Stimulated activated naive CD8-positive, alpha-beta T cell treated with anti-CD3 and anti-CD28 coated beads, Interleukin-15, Interleukin-2, amounts not matched to agents 100 U/mL and 50 U/mL, for 24 hours (primary cell): ENCODE measurements at regions not wholly inside any gene's neighbourhood (a gene's known extent, or its start where the extent isn't known, plus 50 kb on each side); places are given as distances from the start of the nearest gene placed in this dataset.

ENCODE experiments used
- ATAC-seq: fragments of 150-1000 bp; cut with Tn5 transposase; one replicate; pipeline ENCODE4 v1.10.0; 2021
- DNase-seq: peaks from one replicate; pipeline ENCODE4 v3.0.0; 2021

DNA sequence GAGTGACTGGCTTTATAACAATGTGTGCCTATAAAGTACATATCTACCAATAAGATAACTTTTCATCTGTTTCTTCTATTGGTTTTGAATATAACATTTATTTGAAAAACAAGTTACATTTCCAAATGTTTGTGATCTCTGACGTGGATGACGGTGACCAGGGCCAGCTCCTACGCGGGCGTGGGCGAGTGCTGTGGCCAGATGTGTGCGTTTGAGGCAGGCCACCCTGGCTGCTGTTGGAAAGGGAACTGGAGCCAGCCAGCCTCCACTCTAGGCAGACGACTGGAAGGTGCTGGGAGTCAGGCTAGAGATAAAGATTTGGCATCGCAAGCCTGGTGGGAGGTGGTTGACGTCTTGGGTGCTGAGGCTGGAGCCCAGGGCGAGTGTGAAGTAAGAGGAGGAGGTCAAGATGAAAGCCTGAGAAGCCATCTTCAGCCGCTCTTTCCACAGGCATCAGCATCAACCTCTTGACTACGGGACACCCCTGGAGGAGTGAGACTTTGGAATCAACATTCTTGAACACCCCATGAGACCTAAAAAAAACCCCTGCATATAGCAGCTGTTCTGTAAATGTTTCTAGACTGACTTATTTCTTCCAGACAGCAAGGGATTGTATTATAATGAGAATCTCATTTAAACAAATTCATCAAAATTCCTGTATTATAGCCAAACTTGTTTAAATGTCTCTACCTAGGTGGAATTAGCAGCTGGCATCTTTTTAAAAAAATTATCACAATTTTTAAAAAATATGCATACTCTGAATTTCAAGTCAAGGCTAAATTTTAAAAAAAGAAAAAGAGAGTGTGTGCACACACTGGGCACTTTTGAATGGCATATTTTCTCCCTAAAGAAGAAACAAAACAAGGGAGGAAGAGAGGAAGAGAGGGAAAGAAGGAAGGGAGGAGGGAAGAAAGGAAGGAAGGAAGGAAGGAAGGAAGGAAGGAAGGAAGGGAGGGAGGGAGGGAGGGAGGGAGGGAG, 112.5 kb upstream of the SLC44A3 start:
- DNase-seq, result no peak
- no peak for ATAC-seq

DNA sequence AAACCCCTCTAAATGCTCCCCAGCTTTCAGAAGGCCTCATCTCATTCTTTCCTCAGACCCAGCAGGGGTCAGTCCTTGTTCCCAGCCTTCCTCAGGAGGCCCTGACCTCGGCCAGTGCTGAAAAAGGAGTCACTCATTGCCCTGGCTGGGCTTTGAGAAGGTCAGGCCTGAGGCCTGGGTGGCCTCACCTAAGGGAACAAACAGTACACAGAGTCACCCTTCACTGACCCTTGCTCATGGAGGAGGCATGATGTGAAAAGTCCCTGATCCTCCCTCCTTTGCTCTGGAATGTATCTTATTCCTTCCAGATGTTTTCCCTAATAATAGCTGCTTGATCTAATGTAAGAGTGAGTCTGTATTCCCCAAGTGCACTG, 117.7 kb upstream of the SLC44A3 start:
- DNase-seq (no peak), ATAC-seq (no peak)

DNA sequence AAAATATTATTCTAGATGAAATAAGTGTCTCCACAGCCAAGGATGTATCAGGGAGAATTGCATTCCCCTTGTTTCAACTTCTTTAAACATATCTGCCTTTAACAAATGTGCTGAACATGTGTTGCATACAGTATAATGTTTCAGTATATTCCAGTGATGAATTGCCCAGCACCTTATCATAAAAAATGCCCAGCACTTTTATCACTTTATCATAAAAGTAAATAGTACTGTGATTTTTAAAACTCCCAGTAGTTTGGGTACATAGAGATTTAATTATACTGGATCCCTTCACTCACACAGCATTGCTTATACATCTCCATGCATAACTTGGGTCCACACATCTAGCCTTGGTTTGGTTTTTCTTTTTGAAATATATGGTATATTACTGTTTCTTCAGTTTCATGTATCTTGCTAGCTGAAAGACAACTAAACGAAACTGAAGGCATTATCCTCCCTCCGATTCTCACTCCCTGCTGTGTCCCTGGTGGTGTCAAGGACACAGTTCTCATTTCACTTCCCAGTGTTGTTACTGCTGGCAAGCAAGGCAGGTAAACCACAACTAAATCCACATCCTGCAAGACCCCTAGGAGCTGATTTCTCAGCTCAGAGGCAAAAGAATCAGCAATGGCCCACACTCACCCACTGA, 118.2 kb upstream of the SLC44A3 start:
- no peak for DNase-seq
- ATAC-seq, result no peak

DNA sequence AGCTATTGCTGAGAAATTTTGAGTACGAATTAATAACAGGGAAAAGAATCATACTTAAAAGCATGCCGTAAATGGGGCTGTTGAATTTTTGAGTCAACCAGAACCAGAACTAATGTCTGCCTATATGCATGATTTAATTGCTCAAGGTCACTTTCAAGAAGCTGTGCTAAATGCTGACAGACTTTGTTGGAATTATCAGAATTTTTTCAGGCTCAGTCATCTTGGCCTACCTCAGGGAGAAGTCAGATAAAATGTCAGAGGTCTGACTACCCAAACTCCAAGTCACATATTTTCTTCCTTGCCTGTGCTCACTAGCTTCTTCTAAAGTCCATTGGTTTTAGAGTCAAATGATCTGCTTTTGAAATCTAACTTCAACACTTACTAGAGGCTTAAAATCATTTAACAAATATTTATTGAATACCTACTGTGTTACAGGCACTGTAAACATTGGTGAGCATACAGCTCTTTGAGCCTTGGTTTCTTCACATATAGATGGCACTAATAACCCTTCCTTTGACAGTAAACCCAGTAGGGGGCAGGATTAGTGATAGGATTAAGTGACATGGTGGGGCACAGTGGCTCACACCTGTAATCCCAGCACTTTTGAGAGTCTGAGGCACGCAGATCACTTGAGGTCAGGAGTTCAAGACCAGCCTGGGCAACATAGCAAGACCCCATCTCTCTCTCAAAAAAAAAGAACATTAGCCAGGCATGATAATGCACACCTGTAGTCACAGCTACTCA, 121.2 kb upstream of the SLC44A3 start:
- no peak for ATAC-seq
- no peak for DNase-seq

DNA sequence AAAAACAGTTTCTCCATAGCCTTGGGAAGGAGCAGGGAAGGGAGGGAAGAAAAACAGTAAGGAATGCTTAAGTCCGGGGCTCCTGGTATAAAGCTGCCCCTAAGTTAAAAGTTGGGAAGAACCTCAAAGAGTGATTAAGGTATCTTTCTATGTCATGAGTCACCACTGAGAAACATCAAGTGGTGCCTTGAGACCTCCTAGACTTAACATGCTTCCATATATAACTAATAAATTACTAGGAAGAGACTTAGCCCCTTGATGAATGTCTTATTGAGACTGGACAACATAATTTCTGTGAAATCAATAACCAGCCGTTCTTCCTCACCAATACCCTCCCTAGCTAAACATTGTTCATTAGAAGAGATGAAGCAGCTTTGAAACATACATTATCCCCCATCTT, 121.8 kb upstream of the SLC44A3 start:
- DNase-seq (no peak), ATAC-seq (no peak)

DNA sequence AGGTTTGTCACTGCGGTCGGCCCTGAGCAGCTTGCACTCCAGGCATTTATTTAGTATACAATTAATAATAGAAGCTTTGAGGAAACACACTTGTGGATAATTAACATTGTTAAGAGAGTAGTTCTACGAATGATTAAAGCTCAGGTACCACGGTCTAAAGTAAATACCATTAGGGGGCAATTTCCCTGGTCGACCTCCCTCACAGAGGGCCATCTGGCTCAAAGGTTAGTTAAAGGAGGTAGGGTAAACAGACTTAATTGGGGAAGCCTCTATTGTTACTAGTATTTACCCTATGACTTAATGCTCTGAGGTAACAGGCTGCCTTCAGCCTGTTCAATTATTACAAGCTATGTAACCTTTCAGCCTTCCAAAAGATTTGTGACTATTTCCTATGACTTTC, 122.3 kb upstream of the SLC44A3 start:
- ATAC-seq (no peak), DNase-seq (no peak)

DNA sequence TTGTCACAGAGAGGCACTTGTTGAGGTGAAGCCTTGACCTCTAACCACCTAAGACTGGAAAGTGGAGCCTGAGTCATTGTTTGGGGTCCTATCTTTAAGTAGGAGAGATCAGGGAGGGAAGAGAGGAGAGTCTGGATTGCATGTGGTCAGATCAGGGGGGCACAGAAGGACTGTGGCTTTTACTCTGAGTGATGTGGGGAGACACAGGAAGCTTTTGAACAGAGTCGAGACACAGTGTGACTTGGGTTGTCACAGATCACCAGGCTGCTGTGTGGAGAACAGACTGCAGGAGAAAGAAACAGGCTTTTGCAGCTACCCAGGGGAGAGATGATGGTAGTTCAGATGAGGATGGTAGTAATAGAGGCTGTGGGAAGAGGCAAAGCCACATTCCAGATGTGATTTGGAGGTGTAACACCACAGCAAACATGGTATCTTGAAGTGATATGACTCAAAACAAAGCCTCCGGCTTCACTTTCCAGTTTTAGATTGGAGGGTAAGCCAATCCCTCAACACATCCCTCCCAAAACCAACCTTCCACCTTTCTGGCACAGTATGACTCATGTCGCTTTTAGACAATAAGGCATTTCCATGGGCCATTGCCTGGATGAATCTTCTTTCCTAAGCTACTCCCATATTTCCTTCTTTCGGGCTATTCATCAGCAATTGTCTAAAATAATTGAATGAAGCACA, 125.8 kb upstream of the SLC44A3 start:
- ATAC-seq (no peak), DNase-seq (no peak)

DNA sequence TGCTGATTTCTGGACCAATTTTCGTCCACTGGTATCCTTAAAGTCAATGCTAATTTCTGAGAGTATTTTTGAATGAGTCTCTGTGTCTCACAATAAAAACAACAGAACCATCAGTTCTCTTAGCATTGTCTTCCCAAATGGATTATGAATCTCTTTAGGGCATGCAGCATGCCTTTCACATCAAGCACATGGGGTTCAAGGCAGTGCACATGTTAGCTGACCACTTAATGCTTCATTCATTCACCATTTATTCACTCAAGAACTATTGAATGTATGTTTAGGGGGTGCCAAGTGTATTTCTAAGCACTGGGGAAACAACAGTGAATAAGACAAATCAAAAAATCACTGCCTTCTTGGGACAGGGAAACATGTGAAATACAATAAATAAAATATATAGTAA, 126.7 kb upstream of the SLC44A3 start:
- no peak for ATAC-seq
- DNase-seq, result no peak

DNA sequence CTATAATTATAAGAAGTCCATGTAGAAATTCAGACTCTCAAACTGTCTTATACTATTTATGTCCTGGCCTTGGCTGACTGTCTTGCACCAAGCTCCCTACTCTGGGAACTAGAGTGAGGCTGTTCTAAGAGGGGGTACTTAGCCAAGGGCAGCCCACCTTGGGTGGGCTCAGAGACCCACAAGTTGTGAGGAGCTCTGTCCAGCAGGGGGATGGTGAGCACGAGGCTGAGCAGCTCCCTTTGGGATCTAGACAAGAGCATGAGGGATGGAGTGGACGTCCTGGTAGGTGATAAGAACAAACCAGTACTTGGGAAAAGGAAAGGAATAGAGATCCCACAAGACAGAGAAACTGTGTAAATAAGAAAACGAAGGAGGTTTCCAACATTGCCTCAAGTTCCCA, 127.1 kb upstream of the SLC44A3 start:
- DNase-seq (no peak), ATAC-seq (no peak)

DNA sequence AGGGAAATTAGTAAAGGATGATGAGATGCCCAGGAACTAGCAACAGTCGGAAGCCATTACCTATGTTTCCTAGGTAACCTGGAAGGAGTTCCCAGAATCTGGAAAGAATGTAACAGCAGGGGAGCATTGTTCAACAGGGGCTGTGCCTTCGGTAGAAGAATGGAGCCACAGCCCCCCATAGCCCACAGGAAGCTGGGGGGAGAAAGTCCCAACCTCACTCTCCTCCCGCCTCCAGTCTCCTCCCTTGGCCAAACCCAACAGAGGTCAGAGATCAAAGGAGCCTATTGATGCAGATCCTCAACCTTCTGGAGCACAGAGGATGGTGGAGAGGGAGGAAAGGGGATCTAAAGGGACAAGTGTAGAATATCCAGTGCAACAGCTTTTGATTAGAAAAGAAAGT, 131.5 kb upstream of the SLC44A3 start:
- ATAC-seq (no peak), DNase-seq (no peak)

DNA sequence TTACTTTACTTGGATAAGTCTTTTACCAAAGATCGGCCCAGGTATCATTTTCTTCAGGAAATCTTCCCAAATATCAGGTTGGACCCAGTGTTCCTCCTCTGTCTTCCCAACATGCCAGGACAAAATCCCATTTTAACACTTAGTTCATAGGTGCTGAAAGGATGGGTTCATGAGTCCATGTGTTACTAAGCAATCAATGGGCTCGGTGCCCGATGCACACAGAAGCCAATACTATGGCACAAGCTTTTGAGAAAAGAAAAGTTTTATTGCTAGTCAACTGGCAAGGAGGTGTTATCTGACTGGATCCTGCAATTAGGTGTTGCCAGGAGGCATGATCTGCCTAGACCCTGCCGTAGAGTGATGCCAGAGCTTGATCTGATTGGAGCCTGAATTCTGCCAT, 133.3 kb upstream of the SLC44A3 start:
- no peak for ATAC-seq
- DNase-seq, result no peak

DNA sequence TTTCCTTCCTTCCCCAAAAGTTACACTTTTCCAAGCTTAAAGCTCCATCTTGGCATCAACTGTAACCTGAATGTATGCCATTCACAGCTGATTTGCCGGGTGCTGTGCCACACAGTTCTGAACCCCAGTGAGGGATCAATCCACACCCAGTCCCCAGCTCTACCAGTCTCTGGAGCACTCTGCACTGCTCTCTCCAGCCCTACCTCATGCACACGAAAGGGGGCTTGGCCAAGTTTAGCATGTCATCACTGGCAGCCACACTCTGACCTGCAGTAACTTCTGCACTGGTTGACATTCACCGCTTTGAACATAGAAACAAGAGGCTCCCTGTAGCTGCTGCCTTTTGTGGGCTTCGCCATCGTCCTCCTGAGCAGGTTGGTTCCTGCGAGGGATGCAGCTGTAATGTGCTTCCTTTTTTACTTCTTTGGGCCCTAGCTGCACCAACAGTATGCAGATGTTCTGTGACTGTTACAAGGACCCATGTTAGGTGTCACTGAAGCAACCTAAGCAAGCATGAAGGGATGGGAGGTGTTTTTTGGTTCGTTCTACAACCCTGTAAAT, 135.4 kb upstream of the SLC44A3 start:
- ATAC-seq (no peak), DNase-seq (no peak)

DNA sequence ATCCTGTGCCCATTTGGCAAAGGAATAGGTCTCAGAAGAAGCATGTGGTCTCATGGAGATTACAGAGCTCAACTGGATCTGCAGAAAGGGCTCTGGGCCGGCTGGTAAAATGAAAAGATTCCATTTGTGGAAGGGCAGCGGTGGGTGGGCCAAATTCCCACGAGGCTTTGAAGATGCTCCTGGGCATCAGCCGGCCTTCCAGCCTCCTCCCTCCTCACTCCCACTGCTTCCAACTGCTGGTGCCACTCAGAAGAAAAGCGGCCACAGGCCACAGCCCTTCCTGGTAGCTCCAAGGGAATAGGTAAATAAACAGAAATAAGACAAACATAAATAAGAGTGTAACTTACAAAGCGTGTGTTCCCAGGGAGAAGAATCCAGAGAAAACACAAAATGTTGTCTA, 136.3 kb upstream of the SLC44A3 start:
- DNase-seq, result no peak

DNA sequence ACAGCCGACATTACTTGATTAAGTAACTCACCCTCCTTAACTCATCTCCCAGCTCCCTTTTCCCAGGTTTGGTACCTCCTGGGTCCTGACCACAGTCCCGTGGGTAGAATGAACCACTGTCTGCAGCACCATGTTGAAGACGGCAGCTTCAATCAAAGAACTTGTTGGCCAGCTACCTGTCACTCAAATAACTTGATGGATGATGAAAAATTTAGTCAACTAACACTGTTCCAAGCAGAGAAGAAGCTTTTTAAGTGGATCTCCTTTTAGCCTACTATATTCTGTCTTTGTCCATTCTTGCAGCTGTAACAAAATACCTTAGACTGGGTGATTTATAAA, 138.4 kb upstream of the F3 start:
- no peak for ATAC-seq
- DNase-seq, result no peak

More for the DNA sequence above, 136.3 kb upstream of the SLC44A3 start:
- ATAC-seq, result no peak

DNA sequence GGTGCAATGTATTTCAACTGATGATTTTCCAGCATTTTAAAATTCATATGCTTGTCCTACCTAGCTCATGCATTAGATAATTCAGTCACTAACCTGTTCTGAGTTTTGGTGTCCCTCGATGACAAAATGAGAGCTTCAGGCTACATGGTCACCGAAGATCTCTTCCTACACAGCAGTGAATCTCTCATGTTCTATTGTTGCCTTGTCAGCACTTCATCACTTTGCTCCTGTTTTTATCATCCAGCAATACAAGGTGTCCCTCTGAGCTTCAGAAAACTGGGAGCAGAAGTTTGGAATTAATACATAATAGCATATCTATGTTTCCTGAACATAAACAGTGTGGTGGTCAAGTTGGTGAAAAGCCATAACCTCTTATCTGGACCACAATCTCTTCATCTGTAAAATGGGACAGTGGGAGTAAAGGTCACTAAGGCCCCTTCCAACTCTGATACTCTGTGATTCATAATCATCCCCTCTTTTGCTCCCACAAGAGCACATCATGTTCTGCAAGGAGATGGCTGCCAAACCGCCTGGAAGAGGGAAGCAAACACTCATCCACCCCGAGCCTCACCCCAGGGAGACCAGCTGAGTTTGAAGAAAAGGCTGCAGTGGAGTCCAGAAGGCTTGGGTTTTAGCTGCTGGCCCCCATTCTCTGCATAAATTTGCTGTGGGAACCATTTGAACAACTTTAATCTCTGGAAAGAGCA, 137.9 kb upstream of the F3 start:
- ATAC-seq (no peak), DNase-seq (no peak)

DNA sequence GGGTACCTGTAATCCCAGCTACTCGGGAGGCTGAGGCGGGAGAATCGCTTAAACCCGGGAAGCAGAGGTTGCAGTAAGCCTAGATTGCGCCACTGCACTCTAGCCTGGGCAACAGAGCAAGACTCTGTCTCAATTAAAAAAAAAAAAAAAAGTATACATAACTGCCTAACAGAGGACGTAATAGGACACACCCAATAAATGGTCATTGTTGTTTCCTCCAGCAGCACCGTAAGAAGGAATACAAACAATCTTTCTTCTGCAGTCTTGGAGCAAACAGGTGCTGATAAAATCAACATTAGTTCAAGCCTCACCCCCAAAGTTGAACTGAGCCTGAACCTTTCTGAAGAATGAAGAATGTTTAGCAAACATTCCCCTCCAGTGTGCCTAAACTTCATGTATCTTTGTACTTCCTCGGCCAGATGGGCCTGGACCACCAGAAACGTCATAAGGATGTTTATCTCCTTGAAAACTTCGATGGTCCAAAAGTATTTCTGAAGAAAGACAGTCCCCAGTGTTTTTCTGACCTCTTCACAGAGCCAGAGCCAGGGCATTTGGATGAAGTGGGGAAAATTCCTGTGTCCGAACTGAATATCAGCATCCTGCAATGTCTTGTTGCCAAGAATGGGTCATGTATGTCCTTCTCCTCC, 136.8 kb upstream of the F3 start:
- no peak for DNase-seq
- ATAC-seq, result no peak

DNA sequence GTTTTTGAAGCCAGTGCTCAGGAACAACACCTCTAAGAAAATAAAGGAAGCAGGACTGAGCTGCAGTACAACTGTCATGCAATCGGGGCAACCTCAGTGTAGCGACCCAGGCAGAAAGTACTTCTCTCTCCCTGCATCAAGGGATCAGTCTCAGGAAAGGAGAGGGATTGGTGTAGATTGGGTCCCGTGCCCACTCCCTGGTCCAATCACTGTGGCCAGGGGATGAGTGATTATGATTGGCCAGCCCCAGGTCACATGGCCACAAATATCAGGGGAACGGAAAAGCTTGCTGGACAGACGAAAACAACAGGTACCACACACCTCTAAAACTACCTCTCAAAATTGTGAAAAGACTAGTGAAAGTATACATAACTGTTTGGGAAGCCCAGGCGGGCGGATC, 136.2 kb upstream of the F3 start:
- no peak for DNase-seq
- no peak for ATAC-seq

DNA sequence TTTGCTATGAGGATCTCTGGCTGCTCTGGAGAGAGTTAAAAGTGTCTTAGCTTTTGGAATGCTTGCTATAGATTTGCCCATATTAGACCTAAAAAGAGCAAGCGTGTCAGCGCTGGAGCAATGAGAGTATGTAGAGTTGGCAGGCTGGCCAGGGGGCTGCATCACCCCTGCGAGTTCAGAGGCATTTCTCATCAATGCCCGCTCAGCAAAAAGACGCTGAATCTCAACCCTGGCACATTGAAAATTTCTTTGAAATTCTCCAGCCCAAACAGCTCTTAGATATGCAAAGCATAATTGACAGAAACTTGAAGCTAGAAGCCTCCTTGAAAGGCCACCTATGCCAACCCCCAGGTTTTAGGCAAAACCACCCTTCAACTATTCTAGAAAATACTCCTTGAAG, 135.5 kb upstream of the F3 start:
- DNase-seq (no peak), ATAC-seq (no peak)

DNA sequence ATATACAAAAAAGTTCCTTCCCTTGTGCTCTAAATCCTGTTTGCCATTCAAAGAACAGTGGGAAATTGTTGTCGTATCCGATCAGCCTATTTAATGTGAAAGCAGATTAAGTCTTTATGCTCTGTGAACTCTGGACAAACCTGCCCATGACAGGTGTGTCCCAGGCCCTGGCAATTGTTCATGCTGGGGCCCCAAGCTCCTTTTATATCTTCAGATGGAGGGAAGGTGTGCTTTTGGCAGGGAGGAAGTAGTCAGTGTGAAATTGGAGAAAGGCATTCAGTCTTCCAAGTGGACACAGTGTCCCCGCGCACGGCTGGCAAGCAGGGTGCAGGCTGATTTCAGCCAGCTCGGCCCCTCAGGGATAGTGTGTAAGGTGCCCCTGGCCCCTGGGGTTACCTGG, 135.1 kb upstream of the F3 start:
- no peak for ATAC-seq

DNA sequence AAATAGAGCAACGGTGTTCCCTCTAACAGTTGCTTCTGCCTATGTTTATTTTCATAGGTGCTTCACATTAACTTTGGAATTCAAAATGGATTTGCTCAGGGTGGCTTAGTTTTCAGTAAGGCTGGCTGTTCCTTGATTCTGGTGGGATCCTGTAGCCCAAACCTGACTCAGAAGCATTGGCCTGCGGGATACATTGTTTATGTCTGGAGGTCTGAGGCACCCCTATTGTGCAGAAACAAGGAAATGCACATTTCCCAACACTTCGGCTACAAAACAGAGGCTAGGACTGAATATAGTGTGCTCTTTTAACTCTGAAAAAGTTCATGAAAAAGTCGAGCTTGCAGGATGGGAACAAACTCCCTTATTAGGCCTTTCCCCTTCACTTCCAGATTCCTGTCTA, 133.8 kb upstream of the F3 start:
- ATAC-seq, result no peak
- DNase-seq, result no peak

More for the DNA sequence above, 135.1 kb upstream of the F3 start:
- no peak for DNase-seq

DNA sequence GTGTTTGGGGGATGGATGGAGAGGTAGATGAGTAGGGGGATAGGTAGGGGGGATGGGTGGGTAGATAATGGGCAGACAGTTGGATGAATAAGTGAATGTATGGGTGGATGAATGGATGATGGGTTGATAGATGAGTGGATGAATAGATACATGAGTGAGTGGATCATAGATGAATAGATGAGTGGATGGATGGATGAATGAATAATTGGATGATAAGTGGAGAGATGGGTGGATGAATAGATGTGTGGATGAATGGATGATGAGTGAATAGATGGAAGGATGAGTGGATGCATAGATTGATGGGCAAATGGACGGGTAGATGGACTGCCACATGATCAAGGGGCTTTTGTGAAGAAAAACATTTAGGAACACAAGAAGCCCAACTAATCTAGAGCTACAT, 133.3 kb upstream of the F3 start:
- ATAC-seq (no peak), DNase-seq (no peak)
